NCI-H2171 (cell line): ENCODE measurements at regions not wholly inside any gene's neighbourhood (a gene's known extent, or its start where the extent isn't known, plus 50 kb on each side); places are given as distances from the start of the nearest gene placed in this dataset.
"Not testable (repeated sequence)": the region's sequence is repeated elsewhere in the genome, so short reads cannot be mapped to it uniquely, and the experiment has no call there.

Source experiments
- DNase-seq: peaks from one replicate; lab custom pipeline; 2025; lab: John Stamatoyannopoulos, UW

DNA sequence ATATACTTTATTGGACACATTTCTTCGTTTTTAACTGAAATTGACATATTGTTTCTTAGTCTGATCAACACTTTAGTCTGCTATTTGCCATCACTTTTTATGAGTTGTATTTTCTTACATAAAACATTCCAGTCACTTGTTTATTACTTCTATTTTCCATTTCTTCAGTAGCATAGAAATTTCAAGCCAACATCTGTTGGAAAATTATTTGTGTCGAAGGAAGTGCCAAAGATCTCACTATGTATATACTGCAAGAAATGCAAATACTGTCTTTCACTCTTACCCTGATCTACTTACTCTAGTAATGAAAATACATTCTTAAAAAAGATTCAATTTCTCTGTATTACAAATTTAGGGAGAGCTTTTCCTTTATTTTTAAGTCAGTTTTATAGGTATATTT is 105.9 kb downstream of the SLC17A6 start:
- no peak for DNase-seq

DNA sequence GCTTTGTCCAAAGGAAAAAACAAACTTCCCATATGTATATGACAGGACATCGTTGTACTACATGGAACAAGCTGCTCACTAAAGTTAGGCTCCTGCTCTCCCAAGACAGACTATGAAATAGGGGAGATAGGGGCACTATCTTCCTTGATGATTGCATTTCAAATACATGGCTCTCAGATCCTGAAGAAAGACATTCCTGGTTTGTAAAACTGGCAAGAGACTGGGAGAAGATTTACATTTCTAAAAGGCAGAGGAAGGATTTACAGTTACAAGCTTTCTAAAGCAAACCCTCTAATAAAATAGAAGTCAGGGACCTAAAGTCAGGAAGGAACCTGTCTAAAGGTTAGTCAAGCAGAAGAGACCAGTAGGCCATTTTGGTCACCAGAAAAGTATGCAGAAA is 103.7 kb downstream of the SLC17A6 start:
- DNase-seq: no peak

DNA sequence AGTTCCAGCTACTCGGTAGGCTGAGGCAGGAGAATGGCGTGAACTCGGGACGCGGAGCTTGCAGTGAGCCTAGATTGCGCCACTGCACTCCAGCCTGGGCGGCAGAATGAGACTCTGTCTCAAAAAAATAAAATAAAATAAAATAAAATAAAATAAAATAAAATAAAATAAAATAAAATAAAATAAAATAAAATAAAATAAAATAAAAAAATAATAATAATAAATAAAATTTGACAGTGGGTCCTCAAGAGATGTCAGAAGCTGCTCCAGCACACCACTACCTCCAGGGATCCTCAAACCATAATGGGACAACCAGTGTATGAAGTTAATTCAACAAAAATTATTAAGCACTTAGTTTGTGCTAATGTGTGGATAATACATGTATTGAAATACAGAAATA is 97.4 kb downstream of the SLC17A6 start:
- not testable (repeated sequence) for DNase-seq

DNA sequence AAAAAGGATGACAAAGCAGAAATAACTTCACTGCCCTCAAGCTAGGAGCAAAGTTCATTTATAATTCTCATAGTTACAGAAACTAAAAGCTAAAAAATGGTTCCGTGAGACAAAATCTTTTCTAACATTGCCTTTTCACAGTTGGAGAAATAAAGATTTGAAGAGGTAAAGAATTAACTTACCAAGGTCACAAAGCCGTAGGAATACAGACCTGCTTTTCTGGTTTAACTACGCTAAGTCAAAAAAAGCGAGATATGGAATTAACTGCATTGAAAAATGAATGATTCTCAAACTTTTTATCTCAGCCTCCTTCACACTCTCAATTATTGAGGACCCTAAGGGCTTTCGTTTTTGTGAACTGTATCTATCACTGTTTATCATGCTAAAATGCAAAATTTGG is 95.3 kb downstream of the SLC17A6 start:
- no peak for DNase-seq

DNA sequence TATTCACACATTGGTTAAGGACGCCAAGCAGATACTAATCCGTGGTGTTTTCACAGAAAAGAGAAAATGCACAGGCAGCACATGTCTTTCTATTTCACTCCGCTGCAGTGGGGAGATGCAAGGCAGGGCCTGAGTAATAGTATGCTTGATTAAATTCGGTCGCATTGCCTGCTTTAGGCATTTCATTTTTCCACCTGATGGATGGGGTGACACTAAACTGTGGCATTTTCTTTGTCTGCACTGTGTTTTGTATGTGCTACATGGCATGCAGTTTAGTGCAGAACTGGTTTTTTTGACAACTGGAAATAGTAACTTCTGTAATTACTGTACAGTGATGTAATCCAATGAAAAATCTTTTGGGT is 94.9 kb downstream of the SLC17A6 start:
- DNase-seq: no peak

DNA sequence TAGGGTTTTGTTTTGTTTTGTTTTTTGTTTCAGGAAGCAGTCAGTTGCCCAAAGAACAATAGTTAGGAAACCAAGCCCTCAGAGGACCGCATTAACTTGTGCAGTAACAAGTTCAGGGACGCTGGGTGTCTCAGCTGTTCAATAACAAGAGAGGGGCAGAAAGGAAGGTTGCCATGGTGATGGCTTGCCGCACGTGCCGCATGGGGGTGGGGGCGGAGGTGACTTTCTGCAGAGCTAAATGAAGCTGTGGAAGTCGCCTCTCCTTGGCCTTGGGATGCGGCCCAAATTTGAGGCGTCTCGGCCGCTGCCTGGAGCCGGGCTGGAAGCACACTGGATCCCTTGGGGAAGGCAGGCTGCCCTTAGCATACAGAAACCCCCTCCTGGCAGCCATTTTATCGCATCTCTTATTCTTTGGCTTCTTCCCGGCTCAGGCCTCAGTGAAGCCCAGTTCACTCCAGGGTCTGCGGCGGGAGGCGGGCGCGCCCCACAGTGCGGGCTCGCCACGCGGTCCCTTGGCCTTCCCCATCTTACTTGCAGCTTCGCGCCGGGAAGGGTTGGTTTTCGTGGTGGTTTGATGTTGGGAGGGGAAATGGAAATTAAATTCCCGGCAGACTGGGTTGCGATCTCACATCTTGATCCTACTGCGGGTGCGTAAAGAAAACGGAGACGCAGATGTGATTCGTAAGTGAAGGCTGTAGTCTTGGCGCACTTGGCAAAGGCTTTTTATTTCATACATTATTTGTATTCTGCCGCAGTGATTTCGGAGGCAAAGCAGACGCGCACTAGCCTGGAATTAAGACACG is 94.3 kb downstream of the SLC17A6 start:
- no peak for DNase-seq

DNA sequence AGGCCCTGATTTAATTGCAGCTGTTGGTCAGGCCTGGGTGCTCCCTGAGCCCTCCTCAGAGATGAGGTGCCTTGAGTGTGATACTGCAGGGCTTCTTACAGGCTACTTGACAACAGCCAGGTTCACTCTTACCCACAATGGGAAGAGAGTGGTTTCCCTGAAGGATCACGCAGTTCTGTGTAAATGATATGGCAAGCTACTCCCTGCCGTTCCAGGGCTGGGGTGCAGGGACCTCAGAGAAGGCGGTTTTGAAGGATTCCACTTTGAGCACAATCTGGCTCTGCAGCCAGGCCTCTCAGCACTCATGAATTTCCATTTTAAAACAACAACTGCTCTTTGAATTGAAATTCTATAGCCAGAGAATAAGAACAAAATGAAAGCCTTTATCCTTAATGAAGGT is 92.9 kb downstream of the SLC17A6 start:
- DNase-seq: no peak

DNA sequence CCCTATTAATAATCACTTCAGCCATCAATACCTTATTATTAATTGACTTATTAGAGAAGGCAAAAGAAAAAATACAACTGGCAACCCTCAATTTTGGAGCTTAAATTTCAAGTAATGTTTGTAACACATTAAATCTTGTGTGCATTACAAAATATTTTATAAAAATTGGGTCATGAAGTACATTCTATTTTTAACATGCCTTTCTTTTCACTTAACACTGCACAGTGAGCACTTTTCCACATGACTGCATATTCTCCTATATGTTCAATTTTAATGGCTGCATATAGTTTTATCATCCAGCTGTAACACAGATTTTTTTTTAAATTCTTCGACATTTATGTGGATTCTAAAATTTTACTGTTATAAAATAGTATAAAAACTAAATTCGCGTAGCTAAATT is 92.5 kb downstream of the SLC17A6 start:
- no peak for DNase-seq

DNA sequence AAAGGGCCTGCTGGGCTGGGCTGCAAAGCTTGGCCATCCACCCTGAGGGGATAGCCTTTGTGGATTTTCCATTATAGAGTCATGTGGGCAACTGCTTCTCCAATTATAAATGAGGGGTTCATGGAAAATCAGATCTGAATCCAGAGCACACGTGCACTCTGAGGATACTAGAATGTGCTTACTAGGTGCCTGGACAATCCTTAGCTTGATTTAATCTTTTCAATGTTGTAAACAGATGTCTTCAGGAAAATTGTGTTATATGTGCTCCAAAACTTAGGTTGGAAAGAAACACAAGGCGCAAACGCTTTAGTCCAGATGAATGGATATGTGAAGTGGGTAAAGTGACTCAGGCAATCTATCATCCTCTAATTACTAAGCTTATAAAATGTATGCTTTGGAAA is 92.0 kb downstream of the SLC17A6 start:
- no peak for DNase-seq
